Skin of body (tissue), 1 donor: ENCODE measurements at regions not wholly inside any gene's neighbourhood (a gene's known extent, or its start where the extent isn't known, plus 50 kb on each side); places are given as distances from the start of the nearest gene placed in this dataset.
A peak's percentile ranks its signal among the peaks of the same experiment; 100 is the strongest.

ENCODE experiments used
- DNase-seq: peaks from one replicate; lab custom pipeline; 2025; lab: John Stamatoyannopoulos, UW

- DNase-seq = no peak
Observed at GRCh38 chr10:36182179-36182566, 540.1 kb upstream of the FZD8 start.

GRCh38 chr10:36181426-36182178 lies 539.5 kb upstream of the FZD8 start:
- peak; percentile 39 for DNase-seq

GRCh38 chr10:36178616-36179015 lies 536.5 kb upstream of the FZD8 start:
- no peak for DNase-seq

GRCh38 chr10:36177071-36177470 lies 535.0 kb upstream of the FZD8 start:
- no peak for DNase-seq

GRCh38 chr10:36175954-36176353 lies 533.9 kb upstream of the FZD8 start:
- DNase-seq = no peak

GRCh38 chr10:36173364-36173763 lies 531.3 kb upstream of the FZD8 start:
- DNase-seq = no peak

- no peak for DNase-seq
Observed at GRCh38 chr10:36171953-36172940, 530.2 kb upstream of the FZD8 start.

- no peak for DNase-seq
Observed at GRCh38 chr10:36171556-36171952, 529.5 kb upstream of the FZD8 start.

- DNase-seq = no peak
Observed at GRCh38 chr10:36170943-36171501, 528.9 kb upstream of the FZD8 start.

- DNase-seq = no peak
Observed at GRCh38 chr10:36170142-36170719, 528.1 kb upstream of the FZD8 start.

GRCh38 chr10:36168777-36169176 lies 526.7 kb upstream of the FZD8 start:
- DNase-seq = no peak

- DNase-seq = no peak
Observed at GRCh38 chr10:36164556-36165504, 522.7 kb upstream of the FZD8 start.

- no peak for DNase-seq
Observed at GRCh38 chr10:36163827-36164226, 521.7 kb upstream of the FZD8 start.

GRCh38 chr10:36157486-36157885 lies 515.4 kb upstream of the FZD8 start:
- no peak for DNase-seq

GRCh38 chr10:36148207-36148606 lies 506.1 kb upstream of the FZD8 start:
- no peak for DNase-seq

GRCh38 chr10:36147529-36147928 lies 505.4 kb upstream of the FZD8 start:
- DNase-seq = no peak

GRCh38 chr10:36141856-36142560 lies 499.9 kb upstream of the FZD8 start:
- DNase-seq = no peak

GRCh38 chr10:36129051-36129450 lies 487.0 kb upstream of the FZD8 start:
- DNase-seq = no peak

- DNase-seq = no peak
Observed at GRCh38 chr10:36126076-36126475, 484.0 kb upstream of the FZD8 start.

GRCh38 chr10:36119455-36119854 lies 477.4 kb upstream of the FZD8 start:
- no peak for DNase-seq
